Lower leg skin (tissue), 4 donors: ENCODE measurements at regions not wholly inside any gene's neighbourhood (a gene's known extent, or its start where the extent isn't known, plus 50 kb on each side); places are given as distances from the start of the nearest gene placed in this dataset.

Experiments used
- DNase-seq, 2 donors: peaks; one replicate each; pipeline ENCODE4 v3.0.0-alpha.2; 2019; ENCODE audit warnings: low spot score in 2 of 2
- H3K4me3 ChIP-seq: fragments of 200-600 bp; sonication (generic); 2 replicates; pipeline ENCODE4 v1.5.1; 2017; ENCODE audit warnings: mild to moderate bottlenecking, low read depth; ENCODE audit not compliant: poor library complexity, severe bottlenecking
- CTCF ChIP-seq, 3 donors: fragments of 450-650 bp; IDR thresholded peaks; one replicate each; pipeline ENCODE4 v1.5.1; 2016; ENCODE audit warnings: antibody characterized with exemption in 3 of 3, mild to moderate bottlenecking in 3 of 3, moderate library complexity in 2 of 3
- POLR2A ChIP-seq, 2 donors: fragments of 450-650 bp; IDR thresholded peaks; one replicate each; pipeline ENCODE4 v1.6.1; 2016 to 2017; ENCODE audit warnings: antibody characterized with exemption in 2 of 2, mild to moderate bottlenecking in 1 of 2, moderate library complexity in 1 of 2
- WGBS, 2 donors: methylation state at CpG; one replicate each; pipeline ENCODE4 v1.1.5; 2018; 5-methylcytosine and 5-hydroxymethylcytosine counted together
- intact Hi-C: fragments of 100-400 bp; cut with DNase I; formaldehyde crosslinking; loops from one replicate; pipeline ENCODE4 v1.15.0; 2023; ENCODE audit warnings: low total_unique reads

- no peak for TF ChIP-seq POLR2A (IDR thresholded peaks at IDR 0.05)
- WGBS, 2 donors, result 56 to 63% methylated on average over 6 of the region's 6 CpGs
- no peak for DNase-seq
- intact Hi-C loops, result no loop called here
- no peak overlapping the region for H3K4me3 ChIP-seq
These were observed 435.0 kb upstream of the CADM1 start for GRCh38 chr11:115939104-115939730.

GRCh38 chr11:115933564-115933963 lies 429.3 kb upstream of the CADM1 start:
- H3K4me3 ChIP-seq, result no peak overlapping the region
- WGBS, 2 donors, result 74 to 77% methylated on average over 4 of the region's 4 CpGs
- intact Hi-C loops, result no loop called here
- no peak for TF ChIP-seq POLR2A (IDR thresholded peaks at IDR 0.05)
- DNase-seq, result no peak

GRCh38 chr11:115931548-115932083 lies 427.4 kb upstream of the CADM1 start:
- H3K4me3 ChIP-seq, result no peak overlapping the region
- TF ChIP-seq CTCF (IDR thresholded peaks at IDR 0.05), result no peak
- no peak for TF ChIP-seq POLR2A (IDR thresholded peaks at IDR 0.05)
- WGBS, 2 donors, result 87 to 95% methylated on average over 1 of the region's 1 CpG
- intact Hi-C loops, result no loop called here
- DNase-seq, result no peak

GRCh38 chr11:115930886-115931547 lies 426.8 kb upstream of the CADM1 start:
- intact Hi-C loops, result no loop called here
- H3K4me3 ChIP-seq, result no peak overlapping the region
- DNase-seq, result no peak
- TF ChIP-seq CTCF (IDR thresholded peaks at IDR 0.05) (no peak), POLR2A (IDR thresholded peaks at IDR 0.05) (no peak)
- WGBS, 2 donors, result 56 to 59% methylated on average over 3 of the region's 3 CpGs

- TF ChIP-seq POLR2A (IDR thresholded peaks at IDR 0.05), result no peak
- H3K4me3 ChIP-seq, result no peak overlapping the region
- no peak for DNase-seq
- intact Hi-C loops, result no loop called here
- WGBS, 2 donors, result 30 to 59% methylated on average over 2 of the region's 2 CpGs
These were observed 426.1 kb upstream of the CADM1 start for GRCh38 chr11:115930291-115930690.

- TF ChIP-seq POLR2A (IDR thresholded peaks at IDR 0.05) (no peak), CTCF (IDR thresholded peaks at IDR 0.05) (no peak)
- 67 to 81% methylated on average over 6 of the region's 6 CpGs for WGBS, 2 donors
- DNase-seq, result no peak
- no peak overlapping the region for H3K4me3 ChIP-seq
- intact Hi-C loops, result no loop called here
These were observed 425.5 kb upstream of the CADM1 start for GRCh38 chr11:115929618-115930129.

- no peak overlapping the region for H3K4me3 ChIP-seq
- intact Hi-C loops, result no loop called here
- DNase-seq, result no peak
- TF ChIP-seq POLR2A (IDR thresholded peaks at IDR 0.05) (no peak), CTCF (IDR thresholded peaks at IDR 0.05) (no peak)
- WGBS, 2 donors, result 53 to 58% methylated on average over 2 of the region's 2 CpGs
These were observed 424.6 kb upstream of the CADM1 start for GRCh38 chr11:115928811-115929210.
